GM19455 (cell line): ENCODE measurements at regions not wholly inside any gene's neighbourhood (a gene's known extent, or its start where the extent isn't known, plus 50 kb on each side); places are given as distances from the start of the nearest gene placed in this dataset.
"Not testable (repeated sequence)": the region's sequence is repeated elsewhere in the genome, so short reads cannot be mapped to it uniquely, and the experiment has no call there.

Source experiments
- ATAC-seq: cut with Tn5 transposase; IDR thresholded peaks from one replicate; pipeline ENCODE4 v1.9.1; 2021; ENCODE audit not compliant: unreplicated experiment

GRCh38 chr11:90737444-90738050 is 514.7 kb upstream of the CHORDC1 start:
- no peak for ATAC-seq

DNA sequence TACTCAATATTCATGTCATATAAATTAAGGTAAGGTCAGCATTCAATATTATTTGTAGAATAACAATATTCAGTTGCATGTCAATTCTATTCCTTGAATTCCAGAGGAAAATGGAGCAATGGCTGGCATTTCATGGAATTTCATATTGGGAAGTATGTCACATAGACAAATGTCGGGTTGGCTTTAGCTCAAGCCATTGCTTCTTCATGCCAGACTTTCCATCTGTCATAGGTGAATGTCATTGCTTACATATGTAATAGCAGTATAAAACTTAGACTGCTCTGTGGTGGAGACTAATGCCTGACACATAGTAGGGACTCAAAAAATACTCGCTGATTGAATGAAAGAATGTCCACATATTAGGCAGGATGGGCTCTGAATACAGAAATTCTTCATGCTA is 509.6 kb upstream of the CHORDC1 start:
- no peak for ATAC-seq

DNA sequence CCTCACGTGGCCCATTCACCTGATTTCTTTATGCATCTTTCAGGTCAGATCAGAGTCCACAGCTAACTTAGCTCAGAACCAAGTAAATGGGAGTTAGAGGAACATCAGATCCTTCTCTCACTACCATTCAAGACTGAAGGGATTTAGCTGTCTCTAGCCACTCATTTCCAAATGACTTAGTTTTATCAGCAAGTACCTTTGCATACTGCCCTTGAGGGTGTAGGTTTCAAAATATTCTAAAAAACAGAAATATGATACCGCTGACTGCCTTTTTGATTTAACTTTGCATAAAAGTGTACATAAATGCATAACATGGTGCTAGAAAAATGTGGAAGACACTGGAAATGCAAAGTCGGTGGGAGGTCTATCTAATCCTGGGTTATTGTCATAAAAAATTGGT is 500.6 kb upstream of the CHORDC1 start:
- no peak for ATAC-seq

DNA sequence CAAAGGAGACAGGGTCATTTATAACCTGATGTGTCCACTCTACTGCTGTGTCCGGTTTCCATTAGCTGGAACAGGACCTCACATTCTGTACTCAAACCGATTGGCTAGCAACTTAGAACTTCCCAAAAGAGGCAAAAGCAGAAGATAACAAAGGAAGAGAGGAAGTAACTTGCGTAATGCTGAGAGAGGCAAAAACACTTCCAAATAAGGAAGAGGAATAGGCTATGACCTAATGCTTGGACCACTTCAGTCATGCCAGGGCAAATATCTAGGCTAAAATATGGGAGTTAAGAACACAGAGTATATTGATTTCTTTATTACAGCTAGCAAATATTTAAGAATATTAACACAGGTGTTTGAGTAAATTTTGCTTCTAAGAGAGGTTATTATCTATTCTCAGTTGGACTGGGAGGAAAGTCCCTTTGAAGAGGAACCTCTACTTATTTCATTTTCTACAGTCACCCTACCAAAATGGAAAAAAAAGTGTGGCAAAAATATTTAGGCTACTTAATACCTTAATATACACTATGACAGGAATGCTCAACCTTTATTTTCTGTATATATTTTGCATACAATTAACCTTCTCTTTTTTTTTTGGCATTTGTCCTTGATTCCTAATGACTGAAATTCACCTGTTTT is 499.8 kb upstream of the CHORDC1 start:
- no peak for ATAC-seq

GRCh38 chr11:90717522-90717921 is 494.7 kb upstream of the CHORDC1 start:
- no peak for ATAC-seq

GRCh38 chr11:90705661-90706060 is 482.8 kb upstream of the CHORDC1 start:
- no peak for ATAC-seq

DNA sequence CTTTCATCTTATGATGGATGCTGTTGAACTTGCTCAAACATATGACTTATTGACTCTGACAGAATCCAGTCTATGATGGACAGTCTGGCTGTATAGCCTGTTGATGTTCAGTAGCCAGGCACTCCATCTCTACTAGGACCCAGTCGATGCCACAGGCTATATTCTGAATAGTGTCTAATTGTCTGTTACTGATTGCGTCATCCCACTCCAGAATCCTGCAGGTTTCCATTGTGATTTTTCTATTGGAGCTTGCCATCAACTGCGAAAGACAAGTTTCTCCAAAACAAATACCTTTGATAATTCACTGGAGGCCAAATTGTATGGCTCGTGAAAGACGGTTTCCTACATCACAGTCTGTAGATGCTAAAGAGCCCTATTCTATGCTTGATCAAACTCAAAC is 481.7 kb upstream of the CHORDC1 start:
- no peak for ATAC-seq

GRCh38 chr11:90701716-90702115 is 478.9 kb upstream of the CHORDC1 start:
- no peak for ATAC-seq

GRCh38 chr11:90700789-90701439 is 478.1 kb upstream of the CHORDC1 start:
- ATAC-seq, result peak; percentile 73

DNA sequence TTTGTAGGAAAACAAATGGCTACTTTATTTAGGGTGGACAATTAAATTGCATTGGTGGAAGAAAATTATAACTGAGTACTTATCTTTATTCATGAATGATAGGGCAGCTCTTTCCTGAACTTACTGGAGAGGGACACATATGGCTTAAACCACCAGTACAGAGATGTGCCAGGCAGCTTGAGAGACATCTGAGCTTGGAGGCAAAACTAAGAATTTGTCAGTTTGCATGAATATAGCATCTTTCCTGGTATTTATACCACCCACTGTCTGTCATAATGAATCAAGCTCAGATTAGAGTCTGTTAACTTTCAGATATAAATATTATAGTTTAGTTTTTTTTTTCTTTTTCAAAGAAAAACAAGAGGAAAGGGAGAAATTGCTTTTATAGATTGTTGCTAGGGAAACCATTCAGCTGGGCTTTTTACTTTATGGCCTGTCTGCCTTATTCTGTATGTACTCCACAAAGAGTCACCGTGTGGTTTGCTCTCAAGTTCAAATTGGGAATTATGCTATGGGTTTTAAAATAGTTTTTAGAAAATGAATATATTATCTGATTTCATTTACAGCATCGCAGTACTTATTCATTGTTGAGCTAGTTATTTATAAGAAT is 477.0 kb upstream of the CHORDC1 start:
- ATAC-seq, result no peak

DNA sequence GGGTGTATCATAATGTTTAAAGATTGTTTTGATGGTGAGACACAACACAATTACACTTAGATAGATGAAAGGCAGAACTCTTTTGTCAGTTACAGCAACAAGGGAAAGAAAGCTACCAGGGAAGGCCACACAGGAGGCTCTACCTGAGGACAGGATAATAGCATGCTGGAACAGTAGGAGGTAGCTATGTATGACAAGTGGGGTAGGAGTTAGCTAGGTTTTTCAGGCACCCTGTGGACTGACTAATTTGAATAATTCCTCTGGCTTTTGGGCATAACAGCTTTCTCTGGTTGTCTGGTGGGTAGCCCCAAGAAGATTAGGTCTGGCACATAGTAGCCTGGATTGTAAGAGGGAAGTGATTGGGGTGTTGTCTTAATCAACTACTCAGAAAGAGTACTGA is 475.4 kb upstream of the CHORDC1 start:
- no peak for ATAC-seq

GRCh38 chr11:90675496-90675895 is 452.6 kb upstream of the CHORDC1 start:
- ATAC-seq, result not testable (repeated sequence)

DNA sequence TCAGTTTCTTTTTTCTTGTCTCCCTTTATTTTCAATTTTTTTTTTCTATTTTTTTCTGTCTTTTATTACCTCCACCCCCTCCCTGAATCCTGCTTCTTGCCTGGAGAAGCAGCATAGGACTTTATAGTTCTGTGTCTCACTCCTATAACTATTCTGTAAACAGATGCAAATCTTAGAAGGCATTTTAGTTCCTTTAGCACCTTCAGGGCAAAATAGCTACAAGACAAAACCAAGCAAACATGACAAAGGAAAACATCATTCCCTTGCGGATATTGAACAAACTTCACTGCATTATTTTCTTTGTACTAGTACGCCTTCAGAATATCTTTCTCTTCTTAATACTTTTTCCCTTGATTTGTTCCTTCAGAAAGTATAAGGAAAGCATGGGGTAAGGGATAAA is 446.2 kb upstream of the CHORDC1 start:
- no peak for ATAC-seq

DNA sequence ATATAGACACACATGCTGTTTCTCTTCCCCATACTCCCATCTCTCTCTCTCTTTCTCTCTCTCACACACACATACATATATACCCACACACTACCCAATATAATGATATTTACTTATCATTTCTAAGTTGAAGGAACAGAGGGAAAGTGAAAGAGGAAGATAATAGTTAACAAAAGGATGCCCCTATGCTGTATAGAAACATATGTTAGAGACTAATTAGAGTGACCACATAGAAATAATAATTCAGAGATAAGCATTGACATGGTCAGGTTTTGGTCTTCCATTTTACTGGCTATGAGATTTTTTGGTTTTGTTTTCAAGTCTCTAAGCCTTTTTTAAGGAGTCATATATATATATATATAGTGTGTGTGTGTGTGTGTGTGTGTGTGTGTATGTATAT is 445.7 kb upstream of the CHORDC1 start:
- ATAC-seq, result no peak

DNA sequence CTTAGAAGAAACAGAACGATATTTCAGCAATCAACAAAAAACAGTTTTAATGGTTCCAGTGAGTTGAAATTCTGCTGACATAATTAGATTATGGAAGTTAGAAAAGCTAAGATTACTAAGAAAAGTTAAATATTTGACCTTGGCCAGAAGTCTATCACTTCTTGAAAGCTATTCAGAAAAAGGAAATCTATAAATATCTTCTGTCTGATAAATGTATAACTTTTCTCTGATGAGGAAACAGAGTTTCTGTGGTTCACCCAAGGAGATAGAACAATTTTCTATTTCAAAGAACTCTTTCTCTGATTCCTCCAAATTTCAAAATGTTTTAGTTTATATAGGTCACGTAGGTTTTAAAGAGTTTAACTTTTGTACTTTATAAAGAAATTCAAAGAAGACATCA is 438.4 kb upstream of the CHORDC1 start:
- no peak for ATAC-seq

DNA sequence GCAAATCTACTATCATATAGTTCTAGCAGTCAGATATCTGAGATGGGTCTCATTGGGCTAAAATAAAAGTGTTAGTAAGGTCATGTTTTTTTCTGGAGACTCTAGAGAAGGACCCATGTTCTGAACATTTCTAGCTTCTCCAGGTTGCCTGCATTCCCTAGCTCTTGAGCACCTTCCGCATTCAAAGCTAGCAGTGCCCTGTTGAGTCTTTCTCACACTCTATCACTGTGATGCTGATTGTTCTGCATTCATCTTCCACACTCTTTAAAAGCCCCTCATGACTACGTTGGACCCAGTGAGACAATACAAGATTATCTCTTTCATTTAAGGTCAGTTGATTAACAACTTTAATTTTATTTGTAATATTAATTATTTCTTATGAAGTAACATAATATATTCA is 433.3 kb upstream of the CHORDC1 start:
- no peak for ATAC-seq

DNA sequence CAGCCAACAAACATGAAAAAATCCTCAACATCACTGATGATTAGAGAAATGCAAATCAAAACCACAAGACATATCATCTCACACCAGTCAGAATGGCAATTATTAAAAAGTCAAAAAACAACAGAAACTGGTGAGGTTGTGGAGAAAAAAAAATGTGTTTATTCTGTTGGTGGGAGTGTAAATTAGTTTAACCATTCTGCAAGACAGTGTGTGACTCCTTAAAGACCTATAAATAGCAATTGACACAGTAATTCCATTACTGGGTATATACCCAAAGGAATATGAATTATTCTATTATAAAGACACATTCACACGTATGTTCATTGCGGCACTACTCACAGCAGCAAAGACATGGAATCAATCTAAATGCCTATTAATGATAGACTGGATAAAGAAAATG is 427.3 kb upstream of the CHORDC1 start:
- no peak for ATAC-seq

- ATAC-seq, result no peak
Observed at GRCh38 chr11:90646706-90647105, 423.9 kb upstream of the CHORDC1 start.

- ATAC-seq, result no peak
Observed at GRCh38 chr11:90646266-90646665, 423.4 kb upstream of the CHORDC1 start.

DNA sequence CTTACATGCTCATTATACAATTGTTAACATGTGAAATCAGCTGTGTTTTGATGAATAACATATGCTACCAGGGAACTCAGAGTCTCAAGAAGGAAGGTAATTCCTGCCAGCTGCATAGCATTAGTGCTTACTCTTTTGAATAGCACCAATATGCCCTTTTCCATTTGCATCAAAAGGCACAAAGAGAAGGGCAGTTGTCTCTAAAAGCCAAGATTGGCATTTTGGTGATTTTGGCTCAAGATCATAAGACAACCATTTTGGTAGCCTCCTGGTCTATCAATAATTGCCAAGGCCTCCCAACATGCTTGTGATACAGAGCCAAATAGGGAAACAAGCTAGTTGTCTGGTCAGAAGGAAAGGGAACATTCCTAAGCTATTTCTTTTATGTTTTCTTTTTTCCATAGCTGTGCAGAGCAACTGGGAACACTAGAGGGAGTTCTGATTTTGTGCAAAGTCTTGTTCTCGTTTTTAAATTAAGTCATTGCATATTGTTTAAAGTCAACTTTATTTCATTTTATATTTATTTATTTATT is 416.7 kb upstream of the CHORDC1 start:
- no peak for ATAC-seq

- ATAC-seq, result no peak
Observed at GRCh38 chr11:90635886-90636285, 413.0 kb upstream of the CHORDC1 start.

DNA sequence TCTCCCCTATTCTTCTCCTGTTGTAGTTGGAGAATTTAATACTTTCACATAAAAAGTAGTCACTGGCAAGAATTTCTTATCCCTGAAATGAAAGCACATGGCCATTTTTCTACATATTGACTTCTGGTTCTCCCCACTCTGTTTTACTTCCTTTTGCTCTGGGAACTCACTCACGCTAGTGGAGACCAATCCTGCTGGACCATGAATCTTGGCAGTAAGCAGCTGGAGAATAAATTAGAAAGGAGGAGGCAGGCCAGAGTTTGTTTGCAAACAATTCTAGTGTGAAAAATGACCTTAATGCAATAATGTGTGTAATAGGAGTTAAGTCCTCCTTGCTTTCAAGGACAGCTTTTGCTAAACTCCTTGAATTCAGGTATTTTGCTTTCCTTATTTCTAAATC is 412.3 kb upstream of the CHORDC1 start:
- ATAC-seq, result no peak
